ENCODE measurements at regions not wholly inside any gene's neighbourhood (a gene's known extent, or its start where the extent isn't known, plus 50 kb on each side); places are given as distances from the start of the nearest gene placed in this dataset.

DNA sequence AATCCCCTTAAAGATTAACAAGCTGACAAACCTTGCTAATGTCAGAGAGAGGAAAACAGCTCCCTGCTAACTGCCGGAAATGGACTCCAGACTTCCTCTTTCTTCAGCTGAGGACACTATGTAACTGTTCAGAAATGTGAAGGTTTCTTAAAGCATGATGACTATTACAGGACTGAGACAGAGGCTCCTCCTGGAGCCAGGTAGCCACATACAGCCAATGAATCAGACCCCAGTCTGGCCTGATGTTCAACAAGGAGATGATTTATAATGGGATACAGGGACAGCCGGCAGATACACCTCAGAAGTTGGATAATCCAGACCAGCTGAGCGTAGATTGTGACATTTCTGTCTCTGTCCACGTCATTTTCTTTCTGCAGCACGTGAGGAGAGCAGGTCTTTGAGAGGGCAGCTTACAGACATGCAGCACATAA, 216.2 kb downstream of the HS3ST3A1 start:
- H3K27me3 ChIP-seq (replicated peaks in 1 of 7), result no peaks in the 10 kb centered on the region
- no peaks in the 10 kb centered on the region for H3K9me3 ChIP-seq
- TF ChIP-seq POLR2A (IDR thresholded peaks at IDR 0.05), result no peak
- TF ChIP-seq, protein P1, sequence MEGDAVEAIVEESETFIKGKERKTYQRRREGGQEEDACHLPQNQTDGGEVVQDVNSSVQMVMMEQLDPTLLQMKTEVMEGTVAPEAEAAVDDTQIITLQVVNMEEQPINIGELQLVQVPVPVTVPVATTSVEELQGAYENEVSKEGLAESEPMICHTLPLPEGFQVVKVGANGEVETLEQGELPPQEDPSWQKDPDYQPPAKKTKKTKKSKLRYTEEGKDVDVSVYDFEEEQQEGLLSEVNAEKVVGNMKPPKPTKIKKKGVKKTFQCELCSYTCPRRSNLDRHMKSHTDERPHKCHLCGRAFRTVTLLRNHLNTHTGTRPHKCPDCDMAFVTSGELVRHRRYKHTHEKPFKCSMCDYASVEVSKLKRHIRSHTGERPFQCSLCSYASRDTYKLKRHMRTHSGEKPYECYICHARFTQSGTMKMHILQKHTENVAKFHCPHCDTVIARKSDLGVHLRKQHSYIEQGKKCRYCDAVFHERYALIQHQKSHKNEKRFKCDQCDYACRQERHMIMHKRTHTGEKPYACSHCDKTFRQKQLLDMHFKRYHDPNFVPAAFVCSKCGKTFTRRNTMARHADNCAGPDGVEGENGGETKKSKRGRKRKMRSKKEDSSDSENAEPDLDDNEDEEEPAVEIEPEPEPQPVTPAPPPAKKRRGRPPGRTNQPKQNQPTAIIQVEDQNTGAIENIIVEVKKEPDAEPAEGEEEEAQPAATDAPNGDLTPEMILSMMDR (IDR thresholded peaks at IDR 0.05 in 8 of 11, conservative IDR thresholded peaks at IDR 0.05 in 3 of 11), result no peak
- no peak for TF ChIP-seq POLR2AphosphoS5 (IDR thresholded peaks at IDR 0.05)
- H3K4me3 ChIP-seq, result no peak overlapping the region
- no peaks in the 10 kb centered on the region for H3K36me3 ChIP-seq
- H3K4me1 ChIP-seq, result peaks cover 0 to 18% (median 3%) of the 10 kb centered on the region in 6 donors
- H3K27ac ChIP-seq, result peak overlapping the region in 3 of 8 donors; percentile 42 to 55 (median 51)
- WGBS, 5 donors, result 26 to 42% (median 39%) methylated on average over 5 of the region's 5 CpGs
- no peak for DNase-seq
- intact Hi-C loops (cut with DNase I; ENCODE audit: low total_unique reads), result no loop called here

DNA sequence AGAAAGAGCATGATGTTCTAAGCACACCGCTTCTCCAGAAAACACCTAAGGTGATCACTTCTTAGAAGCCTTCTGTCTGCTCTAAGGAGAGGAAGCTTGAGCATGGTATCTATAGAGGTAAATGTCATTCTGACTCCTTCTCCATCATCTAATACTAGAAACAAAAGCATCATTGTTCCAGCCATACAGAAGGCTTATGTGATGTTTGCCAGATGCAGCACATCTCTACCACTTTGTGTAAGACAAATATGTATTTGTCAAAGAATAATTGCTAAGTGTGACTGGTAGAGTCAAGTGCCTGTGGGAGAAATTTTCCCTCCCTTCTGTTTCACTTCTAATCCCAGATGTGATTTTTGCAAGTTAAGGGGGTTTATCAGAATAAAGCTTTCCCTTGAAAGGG, 217.1 kb downstream of the HS3ST3A1 start:
- Histone ChIP-seq H3K4me1 (peaks cover 0 to 18% (median 3%) of the 10 kb centered on the region in 6 donors), H3K27ac (no peak overlapping the region), H3K9me3 (no peaks in the 10 kb centered on the region), H3K36me3 (no peaks in the 10 kb centered on the region), H3K4me3 (no peak overlapping the region), H3K27me3 (replicated peaks in 1 of 7) (no peaks in the 10 kb centered on the region)
- no peak for DNase-seq
- 88 to 100% (median 96%) methylated on average over 1 of the region's 1 CpG for WGBS, 5 donors
- no peak for TF ChIP-seq POLR2A (IDR thresholded peaks at IDR 0.05)
- intact Hi-C loops (cut with DNase I; ENCODE audit: low total_unique reads), result no loop called here

DNA sequence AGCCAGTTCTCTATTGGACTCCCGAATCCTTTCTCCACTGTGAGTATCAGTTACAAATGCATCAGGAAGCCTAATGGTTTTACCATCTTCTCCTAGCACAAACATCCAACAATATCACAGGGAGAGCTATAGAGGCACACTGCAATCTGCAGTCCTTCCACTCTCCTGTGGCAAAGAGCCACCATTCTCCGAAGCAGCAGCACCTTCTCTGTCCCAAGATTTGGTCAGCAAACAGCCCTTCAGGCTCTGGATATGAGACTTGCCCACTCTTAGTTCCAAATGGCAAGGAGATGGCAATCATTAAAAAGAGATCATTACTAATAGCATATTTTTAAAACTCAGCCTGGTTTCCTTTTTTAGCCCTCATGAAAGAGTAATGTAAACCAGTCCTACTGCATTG, 223.4 kb downstream of the HS3ST3A1 start:
- WGBS, 5 donors, result 75 to 84% (median 77%) methylated on average over 2 of the region's 2 CpGs
- no peak for DNase-seq
- no peaks in the 10 kb centered on the region for H3K36me3 ChIP-seq
- no peak for TF ChIP-seq POLR2A (IDR thresholded peaks at IDR 0.05)
- TF ChIP-seq, protein P1 (IDR thresholded peaks at IDR 0.05 in 8 of 11, conservative IDR thresholded peaks at IDR 0.05 in 3 of 11), result no peak
- no peaks in the 10 kb centered on the region for H3K9me3 ChIP-seq
- H3K27me3 ChIP-seq (replicated peaks in 1 of 7), result no peaks in the 10 kb centered on the region
- H3K4me1 ChIP-seq, result peaks cover 0 to 4% (median 0%) of the 10 kb centered on the region in 6 donors
- intact Hi-C loops (cut with DNase I; ENCODE audit: low total_unique reads), result no loop called here
- no peak overlapping the region for H3K27ac ChIP-seq
- no peak overlapping the region for H3K4me3 ChIP-seq

DNA sequence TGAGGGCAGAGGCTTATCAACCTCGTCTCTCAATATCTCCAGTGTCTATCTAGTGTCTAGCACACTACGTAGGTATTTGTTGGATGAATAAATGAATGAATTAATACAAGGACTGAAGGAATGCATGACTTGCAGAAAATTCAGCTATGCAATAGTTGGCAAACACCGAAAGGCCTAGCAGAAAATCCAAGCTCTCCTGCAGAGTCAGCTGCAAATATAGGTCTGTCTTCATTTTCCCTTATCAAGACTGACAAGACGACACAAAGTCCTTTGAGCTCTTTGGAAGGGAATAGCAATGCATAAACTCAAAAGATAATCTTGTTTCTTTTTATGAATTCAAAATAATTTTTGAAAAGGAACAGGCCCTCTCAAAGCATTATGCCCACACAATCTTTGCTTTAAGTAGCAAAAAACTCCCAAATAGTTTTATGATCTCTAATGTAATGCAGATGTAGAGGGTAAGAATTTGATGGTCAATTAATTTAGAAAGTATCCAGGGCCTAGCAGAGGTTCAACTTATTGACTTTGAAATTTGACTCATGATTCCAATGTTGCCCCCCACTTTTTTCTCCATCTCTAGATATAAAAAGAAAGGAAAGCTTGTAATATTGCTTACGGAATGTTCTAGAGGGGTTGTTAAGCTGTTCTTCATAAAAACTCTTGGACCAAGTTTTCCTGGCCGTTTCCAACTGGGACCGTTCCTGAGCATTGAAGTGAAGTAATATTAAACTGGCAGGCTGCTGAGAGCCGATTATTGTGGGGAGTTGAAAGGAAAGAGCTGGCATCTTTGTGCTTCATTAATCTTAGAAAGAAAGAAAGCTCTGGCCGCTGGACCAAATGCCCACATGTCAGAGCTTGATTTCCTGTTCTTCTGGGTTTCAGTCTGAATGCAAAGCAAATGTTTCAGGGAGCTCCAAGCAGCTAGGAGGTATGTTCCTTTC, 227.3 kb downstream of the HS3ST3A1 start:
- H3K36me3 ChIP-seq, result no peaks in the 10 kb centered on the region
- H3K27ac ChIP-seq, result no peak overlapping the region
- H3K4me1 ChIP-seq, result peaks cover 0 to 4% (median 0%) of the 10 kb centered on the region in 6 donors
- H3K27me3 ChIP-seq (replicated peaks in 1 of 7), result no peaks in the 10 kb centered on the region
- TF ChIP-seq, protein P1 (IDR thresholded peaks at IDR 0.05 in 8 of 11, conservative IDR thresholded peaks at IDR 0.05 in 3 of 11), result no peak
- TF ChIP-seq POLR2A (IDR thresholded peaks at IDR 0.05) (no peak), POLR2AphosphoS5 (IDR thresholded peaks at IDR 0.05) (no peak)
- no peak overlapping the region for H3K4me3 ChIP-seq
- WGBS, 5 donors, result 65 to 78% (median 74%) methylated on average over 9 of the region's 9 CpGs
- H3K9me3 ChIP-seq, result no peaks in the 10 kb centered on the region
- no peak for DNase-seq
- intact Hi-C loops (cut with DNase I; ENCODE audit: low total_unique reads), result no loop called here

Measured in spleen (tissue), 11 donors.